Esophagus squamous epithelium (tissue), 5 donors: ENCODE measurements at regions not wholly inside any gene's neighbourhood (a gene's known extent, or its start where the extent isn't known, plus 50 kb on each side); places are given as distances from the start of the nearest gene placed in this dataset.

Source experiments
- DNase-seq: peaks from one replicate; lab custom pipeline; 2025; lab: John Stamatoyannopoulos, UW
- H3K27ac ChIP-seq, 4 donors: fragments of 200-600 bp; sonication (generic); one replicate each; pipeline ENCODE4 v1.5.1; 2016 to 2019; ENCODE audit warnings: mild to moderate bottlenecking in 1 of 4
- H3K27me3 ChIP-seq, 4 donors: fragments of 200-600 bp; sonication (generic); 1 replicate in 3 of 4; 2 replicates in 1 of 4; pipeline versions ENCODE4 v1.5.1 to v1.6.0; 2017 to 2021; ENCODE audit warnings: antibody characterized with exemption in 1 of 4
- H3K36me3 ChIP-seq, 3 donors: fragments of 200-600 bp; sonication (generic); one replicate each; pipeline ENCODE4 v1.5.1; 2016 to 2019
- H3K4me1 ChIP-seq, 3 donors: fragments of 200-600 bp; sonication (generic); one replicate each; pipeline ENCODE4 v1.5.1; 2017 to 2019
- H3K4me3 ChIP-seq, 4 donors: fragments of 200-600 bp; sonication (generic); 1 replicate in 3 of 4; 2 replicates in 1 of 4; pipeline ENCODE4 v1.5.1; 2016 to 2019; ENCODE audit warnings: mild to moderate bottlenecking in 2 of 4, moderate library complexity in 1 of 4
- H3K9me3 ChIP-seq, 3 donors: fragments of 200-600 bp; sonication (generic); one replicate each; pipeline ENCODE4 v1.5.1; 2016 to 2019
- CTCF ChIP-seq, 6 experiments: fragments of 450-650 bp in 4 of 6; fragments of 200-600 bp in 2 of 6; sonication (generic) in 2 of 6; IDR thresholded peaks; one replicate each; pipeline ENCODE4 v1.5.1; 2016 to 2019; ENCODE audit warnings: antibody characterized with exemption in 6 of 6, mild to moderate bottlenecking in 4 of 6, moderate library complexity in 4 of 6
- POLR2A ChIP-seq, 4 donors: fragments of 450-650 bp; IDR thresholded peaks; one replicate each; pipeline ENCODE4 v1.6.1; 2017; ENCODE audit warnings: antibody characterized with exemption in 4 of 4, mild to moderate bottlenecking in 4 of 4, moderate library complexity in 3 of 4
- WGBS, 2 donors: methylation state at CpG; one replicate each; pipeline ENCODE4 v1.1.5; 2018; 5-methylcytosine and 5-hydroxymethylcytosine counted together
- intact Hi-C: fragments of 100-400 bp; cut with DNase I; formaldehyde crosslinking; loops from one replicate; pipeline ENCODE4 v1.15.0; 2022
- donor health status: DM: yes; HTN: yes; CAD: no.

- Histone ChIP-seq H3K27ac (no peak overlapping the region), H3K36me3 (no peaks in the 10 kb centered on the region), H3K9me3 (no peaks in the 10 kb centered on the region), H3K4me1 (no peaks in the 10 kb centered on the region), H3K27me3 (no peaks in the 10 kb centered on the region), H3K4me3 (no peak overlapping the region)
- intact Hi-C loops: no loop called here
- TF ChIP-seq CTCF (IDR thresholded peaks at IDR 0.05) (no peak), POLR2A (IDR thresholded peaks at IDR 0.05) (no peak)
- WGBS, 2 donors: 55 to 78% methylated on average over 9 of the region's 9 CpGs
- DNase-seq: no peak
Measured at GRCh38 chr6:22087960-22088706, 208.7 kb downstream of the PRL start.

GRCh38 chr6:22091424-22091948 lies 205.3 kb downstream of the PRL start:
- Histone ChIP-seq H3K9me3 (no peaks in the 10 kb centered on the region), H3K4me3 (no peak overlapping the region), H3K27me3 (no peaks in the 10 kb centered on the region), H3K27ac (no peak overlapping the region), H3K36me3 (no peaks in the 10 kb centered on the region), H3K4me1 (no peaks in the 10 kb centered on the region)
- 64 to 72% methylated on average over 5 of the region's 5 CpGs for WGBS, 2 donors
- intact Hi-C loops: no loop called here
- TF ChIP-seq CTCF (IDR thresholded peaks at IDR 0.05): no peak
- TF ChIP-seq POLR2A (IDR thresholded peaks at IDR 0.05): no peak
- DNase-seq: no peak

GRCh38 chr6:22095836-22096235 lies 201.0 kb downstream of the PRL start:
- Histone ChIP-seq H3K4me3 (no peak overlapping the region), H3K4me1 (no peaks in the 10 kb centered on the region), H3K36me3 (no peaks in the 10 kb centered on the region), H3K9me3 (no peaks in the 10 kb centered on the region), H3K27me3 (no peaks in the 10 kb centered on the region), H3K27ac (no peak overlapping the region)
- WGBS, 2 donors: 69 to 90% methylated on average over 1 of the region's 1 CpG
- no peak for DNase-seq
- no peak for TF ChIP-seq POLR2A (IDR thresholded peaks at IDR 0.05)
- no peak for TF ChIP-seq CTCF (IDR thresholded peaks at IDR 0.05)
- intact Hi-C loops: no loop called here

GRCh38 chr6:22098601-22099031 lies 198.2 kb downstream of the PRL start:
- Histone ChIP-seq H3K27me3 (no peaks in the 10 kb centered on the region), H3K9me3 (no peaks in the 10 kb centered on the region), H3K27ac (no peak overlapping the region), H3K4me3 (no peak overlapping the region), H3K36me3 (no peaks in the 10 kb centered on the region), H3K4me1 (no peaks in the 10 kb centered on the region)
- no peak for DNase-seq
- no peak for TF ChIP-seq CTCF (IDR thresholded peaks at IDR 0.05)
- no peak for TF ChIP-seq POLR2A (IDR thresholded peaks at IDR 0.05)
- intact Hi-C loops: no loop called here

GRCh38 chr6:22099231-22099630 lies 197.6 kb downstream of the PRL start:
- H3K27me3 ChIP-seq: no peaks in the 10 kb centered on the region
- H3K36me3 ChIP-seq: no peaks in the 10 kb centered on the region
- no peaks in the 10 kb centered on the region for H3K9me3 ChIP-seq
- no peaks in the 10 kb centered on the region for H3K4me1 ChIP-seq
- DNase-seq: no peak
- intact Hi-C loops: no loop called here
- no peak overlapping the region for H3K27ac ChIP-seq
- H3K4me3 ChIP-seq: no peak overlapping the region
- 43 to 71% methylated on average over 7 of the region's 7 CpGs for WGBS, 2 donors
- TF ChIP-seq CTCF (IDR thresholded peaks at IDR 0.05) (no peak), POLR2A (IDR thresholded peaks at IDR 0.05) (no peak)
